GM12874 (cell line): ENCODE measurements at regions not wholly inside any gene's neighbourhood (a gene's known extent, or its start where the extent isn't known, plus 50 kb on each side); places are given as distances from the start of the nearest gene placed in this dataset.

ENCODE experiments used
- TF ChIP-seq, protein P1 (sequence below): IDR thresholded peaks from 2 replicates; pipeline ENCODE4 v1.5.1; 2011; ENCODE audit warnings: low read depth, mild to moderate bottlenecking, control low read depth, low read length, moderate library complexity; ENCODE audit not compliant: insufficient read depth

GRCh38 chr6:138692978-138693909, 80.3 kb upstream of the CCDC28A start:
- TF ChIP-seq, protein P1, sequence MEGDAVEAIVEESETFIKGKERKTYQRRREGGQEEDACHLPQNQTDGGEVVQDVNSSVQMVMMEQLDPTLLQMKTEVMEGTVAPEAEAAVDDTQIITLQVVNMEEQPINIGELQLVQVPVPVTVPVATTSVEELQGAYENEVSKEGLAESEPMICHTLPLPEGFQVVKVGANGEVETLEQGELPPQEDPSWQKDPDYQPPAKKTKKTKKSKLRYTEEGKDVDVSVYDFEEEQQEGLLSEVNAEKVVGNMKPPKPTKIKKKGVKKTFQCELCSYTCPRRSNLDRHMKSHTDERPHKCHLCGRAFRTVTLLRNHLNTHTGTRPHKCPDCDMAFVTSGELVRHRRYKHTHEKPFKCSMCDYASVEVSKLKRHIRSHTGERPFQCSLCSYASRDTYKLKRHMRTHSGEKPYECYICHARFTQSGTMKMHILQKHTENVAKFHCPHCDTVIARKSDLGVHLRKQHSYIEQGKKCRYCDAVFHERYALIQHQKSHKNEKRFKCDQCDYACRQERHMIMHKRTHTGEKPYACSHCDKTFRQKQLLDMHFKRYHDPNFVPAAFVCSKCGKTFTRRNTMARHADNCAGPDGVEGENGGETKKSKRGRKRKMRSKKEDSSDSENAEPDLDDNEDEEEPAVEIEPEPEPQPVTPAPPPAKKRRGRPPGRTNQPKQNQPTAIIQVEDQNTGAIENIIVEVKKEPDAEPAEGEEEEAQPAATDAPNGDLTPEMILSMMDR: 0 out of 2 replicates have a peak, but pooled peaks have one; percentile 2

- TF ChIP-seq, protein P1: no peak
These were observed 78.4 kb upstream of the CCDC28A start for GRCh38 chr6:138695193-138695592.

DNA sequence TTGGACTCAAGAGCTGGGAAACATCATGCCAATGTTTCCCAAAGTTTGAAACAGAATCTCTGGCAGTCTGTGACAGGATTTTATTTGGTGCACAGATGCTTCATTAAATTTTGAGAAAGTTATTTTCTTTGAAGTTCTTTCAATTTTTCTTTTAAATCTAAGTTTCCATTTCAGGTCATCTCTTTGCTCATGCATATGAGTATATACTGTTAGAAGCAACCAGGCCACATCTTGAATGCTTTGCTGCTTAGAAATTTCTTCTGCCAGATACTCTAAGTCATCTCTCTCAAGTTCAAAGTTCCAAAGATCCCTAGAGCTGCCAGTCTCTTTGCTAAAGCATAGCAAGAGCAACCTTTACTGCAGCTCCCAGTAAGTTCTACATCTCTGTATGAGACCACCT, 59.1 kb upstream of the CCDC28A start:
- TF ChIP-seq, protein P1: no peak

GRCh38 chr6:138716013-138716412, 57.6 kb upstream of the CCDC28A start:
- TF ChIP-seq, protein P1: no peak

DNA sequence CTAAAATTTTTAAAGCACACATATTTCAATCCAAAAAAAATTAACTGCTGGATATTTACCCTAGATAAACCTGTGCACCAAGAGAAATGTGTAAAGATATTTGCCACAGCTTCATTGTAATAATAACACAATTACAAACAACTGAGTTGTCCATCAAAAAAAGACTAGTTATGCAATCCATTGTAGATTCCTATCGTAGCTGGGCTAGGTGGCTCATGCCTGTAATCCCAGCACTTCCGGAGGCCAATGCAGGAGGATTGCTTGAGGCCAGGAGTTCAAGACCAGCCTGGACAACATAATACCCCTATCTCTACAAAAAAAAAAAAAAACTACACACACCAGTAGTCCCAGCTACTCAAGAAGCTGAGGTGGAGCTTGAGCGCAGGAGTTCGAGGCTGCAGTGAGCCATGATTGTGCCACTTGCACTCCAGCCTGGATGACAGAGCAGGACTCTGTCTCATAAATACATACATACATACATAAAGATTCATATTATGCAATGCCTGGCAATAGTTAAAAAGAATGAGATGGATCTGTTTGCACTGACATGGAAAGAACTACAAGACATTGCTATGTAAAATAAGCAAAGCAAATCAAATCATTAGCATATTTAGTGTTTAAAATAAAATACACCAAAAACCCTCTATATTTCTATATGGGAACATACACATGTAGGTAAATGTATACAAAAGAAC, 56.5 kb upstream of the CCDC28A start:
- TF ChIP-seq, protein P1: no peak

- TF ChIP-seq, protein P1: no peak
These were observed 54.4 kb upstream of the CCDC28A start for GRCh38 chr6:138719011-138719635.

- TF ChIP-seq, protein P1: no peak
These were observed 53.8 kb upstream of the CCDC28A start for GRCh38 chr6:138719744-138720143.
